K562 (cell line): ENCODE measurements at regions not wholly inside any gene's neighbourhood (a gene's known extent, or its start where the extent isn't known, plus 50 kb on each side); places are given as distances from the start of the nearest gene placed in this dataset.

Experiments
- ATAC-seq: fragments of 200-7000 bp; cut with Tn5 transposase; 3 replicates; pipeline ENCODE4 v1.9.1; 2020; ENCODE audit warnings: moderate library complexity
- BruUV-seq: library from RNA; stranded (reverse); fragments of 400-500 nt; replicated peaks from 2 replicates; lab custom pipeline; 2021; lab: Mats Ljungman, UMichigan
- CTCF ChIA-PET: fragments of 300-600 bp; formaldehyde crosslinking; extraction: SDS; loops from one replicate; lab custom pipeline; 2021; ENCODE audit warnings: low intra/inter-chr PET ratio; lab: Yijun Ruan, JAX
- POLR2A ChIA-PET: fragments of 300-600, 350-650 bp; sonication (Branson Sonifier 250); formaldehyde crosslinking; extraction: SDS; loops from one replicate; lab custom pipeline; 2021; ENCODE audit warnings: antibody characterized with exemption, inconsistent platforms; lab: Yijun Ruan, JAX
- DNase-seq, 4 experiments: peaks; one replicate each; pipeline versions ENCODE4 v3.0.0 to v3.0.0-alpha.2; 2011 to 2018; ENCODE audit warnings: low spot score in 3 of 4, mixed read lengths in 3 of 4; ENCODE audit errors: extremely low read depth in 1 of 4
- FAIRE-seq: peaks from 2 replicates; lab custom pipeline; 2011; peaks lifted over from hg19 to GRCh38; lab: Jason Lieb, UNC
- H2AFZ ChIP-seq: 2 replicates; pipeline ENCODE4 v1.6.0; 2011; ENCODE audit warnings: low read depth, low read length, control low read depth, inconsistent platforms
- H3K27ac ChIP-seq: fragments of 200-600 bp; 3 replicates; pipeline ENCODE4 v1.8.0; 2011; ENCODE audit warnings: low read depth, mild to moderate bottlenecking, control low read depth, inconsistent platforms, low read length, moderate library complexity, mixed read lengths; ENCODE audit errors: extremely low read depth
- H3K27me3 ChIP-seq, 2 experiments: fragments of 300-600 bp in 1 of 2; 2 replicates in 1 of 2; 3 replicates in 1 of 2; pipeline versions ENCODE4 v1.6.0 to v1.8.0; 2011; ENCODE audit warnings: inconsistent platforms in 2 of 2, low read length in 2 of 2, mild to moderate bottlenecking in 1 of 2, mixed read lengths in 1 of 2, moderate library complexity in 1 of 2; ENCODE audit not compliant: control insufficient read depth in 2 of 2, insufficient read depth in 2 of 2
- H3K36me3 ChIP-seq: fragments of 300-600 bp; 3 replicates; pipeline ENCODE4 v1.8.0; 2011; ENCODE audit warnings: mild to moderate bottlenecking, low read length, inconsistent platforms; ENCODE audit not compliant: control insufficient read depth, insufficient read depth
- H3K4me1 ChIP-seq, 2 experiments: fragments of 200-600 bp in 1 of 2; replicated peaks in 1 of 2; 2 replicates in 1 of 2; 3 replicates in 1 of 2; pipeline versions ENCODE4 v1.5.1 to v1.8.0; 2011; ENCODE audit warnings: inconsistent platforms in 2 of 2, low read length in 2 of 2, mild to moderate bottlenecking in 1 of 2, mixed read lengths in 1 of 2, moderate library complexity in 1 of 2; ENCODE audit not compliant: control insufficient read depth in 2 of 2, insufficient read depth in 2 of 2
- H3K4me2 ChIP-seq: 2 replicates; pipeline ENCODE4 v1.6.1; 2011; ENCODE audit warnings: low read length, control low read depth, inconsistent platforms, mixed read lengths; ENCODE audit not compliant: insufficient read depth
- H3K4me3 ChIP-seq: fragments of 200-600 bp; sonication (generic), shearing (Covaris generic); 2 replicates; pipeline ENCODE4 v1.5.1; 2016; ENCODE audit warnings: control low read depth, inconsistent platforms
- H3K79me2 ChIP-seq: fragments of 200-600 bp; 3 replicates; pipeline ENCODE4 v1.8.0; 2011; ENCODE audit warnings: low read length, inconsistent platforms; ENCODE audit not compliant: control insufficient read depth, insufficient read depth
- H3K9ac ChIP-seq, 2 experiments: 2 replicates each; pipeline versions ENCODE4 v1.6.0 to v1.6.1; 2011; ENCODE audit warnings: low read depth in 2 of 2, low read length in 2 of 2, control low read depth in 1 of 2, inconsistent platforms in 1 of 2, mild to moderate bottlenecking in 1 of 2, mixed read lengths in 1 of 2; ENCODE audit not compliant: insufficient read depth in 1 of 2
- H3K9me1 ChIP-seq: one replicate; pipeline ENCODE4 v1.6.0; 2011; ENCODE audit warnings: inconsistent platforms, mild to moderate bottlenecking, low read length, moderate library complexity; ENCODE audit not compliant: control insufficient read depth, insufficient read depth
- H3K9me3 ChIP-seq: replicated peaks from 2 replicates; pipeline ENCODE4 v1.5.1; 2011; ENCODE audit warnings: low read depth, low read length, inconsistent platforms; ENCODE audit not compliant: control insufficient read depth, insufficient read depth
- H4K20me1 ChIP-seq: replicated peaks from 2 replicates; pipeline ENCODE4 v1.6.1; 2011; ENCODE audit warnings: low read length, inconsistent platforms, mixed read lengths; ENCODE audit not compliant: control insufficient read depth, insufficient read depth
- CHCHD3 ChIP-seq: fragments of 250-450 bp; sonication (Bioruptor Pico); IDR thresholded peaks from 2 replicates; pipeline ENCODE4 v2.1.2; 2022; ENCODE audit warnings: mild to moderate bottlenecking
- HINFP ChIP-seq: fragments of 450-650 bp; conservative IDR thresholded peaks from 2 replicates; pipeline ENCODE4 v1.6.1; 2016; ENCODE audit warnings: missing genetic modification characterization, low read depth, mild to moderate bottlenecking, control low read depth, missing compliant biosample characterization
- KAT2B ChIP-seq: IDR thresholded peaks from one replicate; pipeline ENCODE4 v1.6.1; 2012; ENCODE audit warnings: low read depth, mild to moderate bottlenecking, control low read depth, inconsistent platforms, low read length, moderate library complexity
- MLLT1 ChIP-seq, 2 experiments: fragments of 450-650 bp; IDR thresholded peaks; 2 replicates each; pipeline ENCODE4 v1.6.1; 2016
- SMARCA5 ChIP-seq: fragments of 450-650 bp; IDR thresholded peaks from 2 replicates; pipeline ENCODE4 v1.6.1; 2016
- WGBS: fragments of 100-300 bp; shearing (Covaris generic); methylation state at CpG from one replicate; pipeline ENCODE4 v1.1.6; 2016; ENCODE audit warnings: low coverage, mixed read lengths; ENCODE audit not compliant: insufficient coverage; ENCODE audit errors: missing lambda C conversion rate; 5-methylcytosine and 5-hydroxymethylcytosine counted together
- in situ Hi-C: fragments of 300-500 bp; cut with MboI; formaldehyde crosslinking; loops from 4 replicates; pipeline ENCODE4 v1.15.0; 2018; ENCODE audit warnings: inconsistent platforms, mixed read lengths
- intact Hi-C: fragments of 100-400 bp; cut with micrococcal nuclease; formaldehyde crosslinking; loops from 2 replicates; pipeline ENCODE4 v1.14.2; 2022
- TF ChIP-seq, protein P1 (sequence below): IDR thresholded peaks from 2 replicates; pipeline ENCODE4 v1.6.1; 2011; ENCODE audit warnings: borderline replicate concordance, low read depth, mild to moderate bottlenecking, moderate library complexity, low read length; ENCODE audit not compliant: insufficient read depth, poor library complexity, severe bottlenecking
- TF ChIP-seq, protein P2 (sequence below), 3 experiments: IDR thresholded peaks in 2 of 3; conservative IDR thresholded peaks in 1 of 3; 2 replicates each; pipeline ENCODE4 v1.5.1; 2011 to 2012; ENCODE audit warnings: low read length in 3 of 3, mild to moderate bottlenecking in 3 of 3, control low read depth in 2 of 3, improper control_type of control experiment in 1 of 3, inconsistent platforms in 1 of 3, low read depth in 1 of 3, mixed read lengths in 1 of 3, moderate library complexity in 1 of 3; ENCODE audit not compliant: insufficient read depth in 2 of 3
- TF ChIP-seq, protein P3 (sequence below), 2 experiments: fragments of 450-650 bp in 1 of 2; sonication (generic) in 1 of 2; formaldehyde crosslinking in 1 of 2; IDR thresholded peaks in 1 of 2; conservative IDR thresholded peaks in 1 of 2; 2 replicates each; pipeline versions ENCODE4 v1.6.1 to v1.8.1; 2016 to 2023; ENCODE audit warnings: mild to moderate bottlenecking in 2 of 2, moderate library complexity in 2 of 2, inconsistent platforms in 1 of 2, missing genetic modification reagents in 1 of 2

- Histone ChIP-seq H3K36me3 (no peaks in the 10 kb centered on the region), H3K9me1 (no peaks in the 10 kb centered on the region), H3K4me1 (no peaks in the 10 kb centered on the region)
- in situ Hi-C loops = no loop called here
- 2% methylated on average over 2 of the region's 2 CpGs for WGBS
- TF ChIP-seq, protein P1, sequence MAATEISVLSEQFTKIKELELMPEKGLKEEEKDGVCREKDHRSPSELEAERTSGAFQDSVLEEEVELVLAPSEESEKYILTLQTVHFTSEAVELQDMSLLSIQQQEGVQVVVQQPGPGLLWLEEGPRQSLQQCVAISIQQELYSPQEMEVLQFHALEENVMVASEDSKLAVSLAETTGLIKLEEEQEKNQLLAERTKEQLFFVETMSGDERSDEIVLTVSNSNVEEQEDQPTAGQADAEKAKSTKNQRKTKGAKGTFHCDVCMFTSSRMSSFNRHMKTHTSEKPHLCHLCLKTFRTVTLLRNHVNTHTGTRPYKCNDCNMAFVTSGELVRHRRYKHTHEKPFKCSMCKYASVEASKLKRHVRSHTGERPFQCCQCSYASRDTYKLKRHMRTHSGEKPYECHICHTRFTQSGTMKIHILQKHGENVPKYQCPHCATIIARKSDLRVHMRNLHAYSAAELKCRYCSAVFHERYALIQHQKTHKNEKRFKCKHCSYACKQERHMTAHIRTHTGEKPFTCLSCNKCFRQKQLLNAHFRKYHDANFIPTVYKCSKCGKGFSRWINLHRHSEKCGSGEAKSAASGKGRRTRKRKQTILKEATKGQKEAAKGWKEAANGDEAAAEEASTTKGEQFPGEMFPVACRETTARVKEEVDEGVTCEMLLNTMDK = no peak
- TF ChIP-seq, protein P2, sequence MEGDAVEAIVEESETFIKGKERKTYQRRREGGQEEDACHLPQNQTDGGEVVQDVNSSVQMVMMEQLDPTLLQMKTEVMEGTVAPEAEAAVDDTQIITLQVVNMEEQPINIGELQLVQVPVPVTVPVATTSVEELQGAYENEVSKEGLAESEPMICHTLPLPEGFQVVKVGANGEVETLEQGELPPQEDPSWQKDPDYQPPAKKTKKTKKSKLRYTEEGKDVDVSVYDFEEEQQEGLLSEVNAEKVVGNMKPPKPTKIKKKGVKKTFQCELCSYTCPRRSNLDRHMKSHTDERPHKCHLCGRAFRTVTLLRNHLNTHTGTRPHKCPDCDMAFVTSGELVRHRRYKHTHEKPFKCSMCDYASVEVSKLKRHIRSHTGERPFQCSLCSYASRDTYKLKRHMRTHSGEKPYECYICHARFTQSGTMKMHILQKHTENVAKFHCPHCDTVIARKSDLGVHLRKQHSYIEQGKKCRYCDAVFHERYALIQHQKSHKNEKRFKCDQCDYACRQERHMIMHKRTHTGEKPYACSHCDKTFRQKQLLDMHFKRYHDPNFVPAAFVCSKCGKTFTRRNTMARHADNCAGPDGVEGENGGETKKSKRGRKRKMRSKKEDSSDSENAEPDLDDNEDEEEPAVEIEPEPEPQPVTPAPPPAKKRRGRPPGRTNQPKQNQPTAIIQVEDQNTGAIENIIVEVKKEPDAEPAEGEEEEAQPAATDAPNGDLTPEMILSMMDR (IDR thresholded peaks at IDR 0.05 in 2 of 3, conservative IDR thresholded peaks at IDR 0.05 in 1 of 3; ENCODE audit: insufficient read depth in 2 of 3, low read depth in 1 of 3, low read length in 3 of 3) = no peak
- TF ChIP-seq, protein P3, sequence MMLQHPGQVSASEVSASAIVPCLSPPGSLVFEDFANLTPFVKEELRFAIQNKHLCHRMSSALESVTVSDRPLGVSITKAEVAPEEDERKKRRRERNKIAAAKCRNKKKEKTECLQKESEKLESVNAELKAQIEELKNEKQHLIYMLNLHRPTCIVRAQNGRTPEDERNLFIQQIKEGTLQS (IDR thresholded peaks at IDR 0.05) = no peak
- TF ChIP-seq, protein P3 (CRISPR knock-in tag; conservative IDR thresholded peaks at IDR 0.05) = no peak
- TF ChIP-seq CHCHD3 (CRISPR knock-in tag) = no peak
- TF ChIP-seq HINFP (tag) = no peak
- TF ChIP-seq MLLT1 (IDR thresholded peaks at IDR 0.05) = no peak
- TF ChIP-seq SMARCA5 = no peak
- no peak for TF ChIP-seq KAT2B
- TF ChIP-seq, all 486 proteins: peak for 0
- ATAC-seq (no peak), DNase-seq (no peak), FAIRE-seq (no peak)
- no TSS peak for BruUV-seq
- POLR2A ChIA-PET = no interaction called here
- no peaks in the 10 kb centered on the region for H3K9me3 ChIP-seq
- no peak overlapping the region for H3K4me2 ChIP-seq
- CTCF ChIA-PET = no interaction called here
- H3K27ac ChIP-seq = no peak overlapping the region
- H3K4me3 ChIP-seq = no peak overlapping the region
- no peaks in the 10 kb centered on the region for H3K79me2 ChIP-seq
- intact Hi-C loops = no loop called here
- no peak overlapping the region for H3K9ac ChIP-seq
- no peak overlapping the region for H2AFZ ChIP-seq
- H4K20me1 ChIP-seq = no peaks in the 10 kb centered on the region
- no peaks in the 10 kb centered on the region for H3K27me3 ChIP-seq
Measured at GRCh38 chr10:64313967-64314366, 792.8 kb downstream of the REEP3 start.
